HEK293 (cell line): ENCODE measurements at regions not wholly inside any gene's neighbourhood (a gene's known extent, or its start where the extent isn't known, plus 50 kb on each side); places are given as distances from the start of the nearest gene placed in this dataset.

ENCODE experiments used
- CTCF ChIA-PET: fragments of 350-600 bp; formaldehyde crosslinking; extraction: SDS; loops from one replicate; lab custom pipeline; 2021; ENCODE audit warnings: antibody characterized with exemption; lab: Yijun Ruan, JAX
- POLR2A ChIA-PET: fragments of 300-600 bp; formaldehyde crosslinking; extraction: SDS; loops from one replicate; lab custom pipeline; 2020; ENCODE audit warnings: antibody characterized with exemption, inconsistent platforms; lab: Yijun Ruan, JAX
- H3K27ac ChIP-seq: fragments of 200-500 bp; sonication (Bioruptor generic); 2 replicates; pipeline ENCODE4 v1.5.1; 2014; ENCODE audit warnings: low read depth, low read length, control low read depth, inconsistent platforms; ENCODE audit errors: extremely low read depth
- H3K36me3 ChIP-seq, 2 experiments: fragments of 200-500 bp in 1 of 2; sonication (Bioruptor generic) in 1 of 2; 1 replicate in 1 of 2; 2 replicates in 1 of 2; pipeline ENCODE4 v1.5.1; 2014 to 2017; ENCODE audit warnings: inconsistent platforms in 2 of 2, low read length in 2 of 2; ENCODE audit not compliant: control insufficient read depth in 2 of 2, insufficient read depth in 1 of 2
- H3K4me1 ChIP-seq: fragments of 200-500 bp; sonication (Bioruptor generic); 2 replicates; pipeline ENCODE4 v1.5.1; 2014; ENCODE audit warnings: mild to moderate bottlenecking, low read length, inconsistent platforms; ENCODE audit not compliant: control insufficient read depth, insufficient read depth
- H3K4me3 ChIP-seq: 2 replicates; pipeline ENCODE4 v1.5.1; 2011; ENCODE audit warnings: low read depth, mild to moderate bottlenecking, control low read depth, low read length, moderate library complexity
- H3K9me3 ChIP-seq: fragments of 200-500 bp; sonication (Bioruptor generic); 2 replicates; pipeline ENCODE4 v1.5.1; 2014; ENCODE audit warnings: low read depth, low read length, inconsistent platforms; ENCODE audit not compliant: control insufficient read depth, insufficient read depth
- SP2 ChIP-seq: fragments of 450-650 bp; formaldehyde crosslinking; IDR thresholded peaks from 2 replicates; pipeline ENCODE4 v1.5.1; 2016; ENCODE audit warnings: missing biosample characterization, missing genetic modification characterization
- ZBTB7A ChIP-seq: fragments of 450-650 bp; formaldehyde crosslinking; IDR thresholded peaks from 2 replicates; pipeline ENCODE4 v1.5.1; 2016; ENCODE audit warnings: low read depth, missing biosample characterization, missing genetic modification characterization
- ZFP3 ChIP-seq: fragments of 450-650 bp; formaldehyde crosslinking; IDR thresholded peaks from 2 replicates; pipeline ENCODE4 v1.5.1; 2016; ENCODE audit warnings: low read depth, missing biosample characterization, missing genetic modification characterization
- ZNF19 ChIP-seq: fragments of 450-650 bp; formaldehyde crosslinking; IDR thresholded peaks from 2 replicates; pipeline ENCODE4; 2016; ENCODE audit warnings: missing biosample characterization, missing genetic modification characterization, low read depth
- ZNF214 ChIP-seq: fragments of 450-650 bp; formaldehyde crosslinking; IDR thresholded peaks from 2 replicates; pipeline ENCODE4 v1.5.1; 2017; ENCODE audit warnings: missing biosample characterization, mild to moderate bottlenecking, missing genetic modification characterization, borderline replicate concordance
- ZNF404 ChIP-seq: fragments of 450-650 bp; formaldehyde crosslinking; IDR thresholded peaks from 2 replicates; pipeline ENCODE4 v1.5.1; 2017; ENCODE audit warnings: missing biosample characterization, missing genetic modification characterization
- ZNF423 ChIP-seq: fragments of 450-650 bp; formaldehyde crosslinking; IDR thresholded peaks from 2 replicates; pipeline ENCODE4 v1.5.1; 2016; ENCODE audit warnings: missing biosample characterization, missing genetic modification characterization
- ZNF548 ChIP-seq: fragments of 450-650 bp; formaldehyde crosslinking; IDR thresholded peaks from 2 replicates; pipeline ENCODE4 v1.5.1; 2016; ENCODE audit warnings: missing biosample characterization, missing genetic modification characterization
- ZNF585B ChIP-seq: fragments of 450-650 bp; formaldehyde crosslinking; IDR thresholded peaks from 2 replicates; pipeline ENCODE4 v1.5.1; 2016; ENCODE audit warnings: missing biosample characterization, missing genetic modification characterization
- ZNF664 ChIP-seq: fragments of 450-650 bp; formaldehyde crosslinking; IDR thresholded peaks from 2 replicates; pipeline ENCODE4 v1.5.1; 2016; ENCODE audit warnings: missing biosample characterization, missing genetic modification characterization
- ZNF670 ChIP-seq: fragments of 450-650 bp; formaldehyde crosslinking; IDR thresholded peaks from 2 replicates; pipeline ENCODE4 v1.5.1; 2016; ENCODE audit warnings: missing biosample characterization, missing genetic modification characterization, low read depth
- ZNF707 ChIP-seq: fragments of 450-650 bp; formaldehyde crosslinking; IDR thresholded peaks from 2 replicates; pipeline ENCODE4 v1.5.1; 2016; ENCODE audit warnings: missing biosample characterization, missing genetic modification characterization
- ZNF76 ChIP-seq: fragments of 450-650 bp; formaldehyde crosslinking; IDR thresholded peaks from 2 replicates; pipeline ENCODE4; 2016; ENCODE audit warnings: low read depth, missing biosample characterization, missing genetic modification characterization, borderline replicate concordance
- ZNF768 ChIP-seq: fragments of 450-650 bp; formaldehyde crosslinking; IDR thresholded peaks from 2 replicates; pipeline ENCODE4 v1.5.1; 2018; ENCODE audit warnings: missing biosample characterization, mild to moderate bottlenecking, missing genetic modification characterization
- ZNF792 ChIP-seq: fragments of 450-650 bp; formaldehyde crosslinking; IDR thresholded peaks from 2 replicates; pipeline ENCODE4 v1.5.1; 2016; ENCODE audit warnings: missing biosample characterization, missing genetic modification characterization
- ZXDB ChIP-seq: fragments of 450-650 bp; formaldehyde crosslinking; IDR thresholded peaks from 2 replicates; pipeline ENCODE4 v1.5.1; 2016; ENCODE audit warnings: missing biosample characterization, missing genetic modification characterization
- TF ChIP-seq, protein P1 (sequence below): fragments of 450-650 bp; formaldehyde crosslinking; conservative IDR thresholded peaks from 2 replicates; pipeline ENCODE4 v1.5.1; 2016; ENCODE audit warnings: low read depth, missing biosample characterization, missing genetic modification characterization
- TF ChIP-seq, protein P2 (sequence below): fragments of 450-650 bp; formaldehyde crosslinking; IDR thresholded peaks from 2 replicates; pipeline ENCODE4 v1.5.1; 2016; ENCODE audit warnings: missing biosample characterization, missing genetic modification characterization
- TF ChIP-seq, protein P3 (sequence below): fragments of 450-650 bp; formaldehyde crosslinking; IDR thresholded peaks from 2 replicates; pipeline ENCODE4 v1.5.1; 2016; ENCODE audit warnings: missing biosample characterization, missing genetic modification characterization
- TF ChIP-seq, protein P4 (sequence below): fragments of 450-650 bp; formaldehyde crosslinking; IDR thresholded peaks from 2 replicates; pipeline ENCODE4 v1.5.1; 2017; ENCODE audit warnings: missing biosample characterization, missing genetic modification characterization

DNA sequence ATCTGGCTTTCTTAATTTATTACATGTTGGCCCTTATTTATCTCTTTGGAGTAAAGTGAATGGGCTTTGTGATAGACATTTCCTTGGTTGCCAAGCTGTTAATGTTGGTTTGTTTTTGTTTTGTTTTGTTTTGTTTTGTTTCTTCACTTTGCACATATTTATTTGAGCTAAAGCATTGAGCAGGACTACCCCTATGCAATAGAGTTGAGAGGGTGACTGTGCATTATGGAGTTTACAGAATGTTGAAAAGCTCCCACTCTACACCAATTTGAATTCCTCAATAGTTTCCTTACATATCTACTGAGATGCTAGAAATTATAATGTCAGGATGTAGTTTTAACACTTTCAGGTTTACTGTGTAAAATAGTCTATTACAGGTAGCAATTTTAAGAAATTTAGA is 462.8 kb upstream of the CBLB start (continued):
- TF ChIP-seq, protein P1, sequence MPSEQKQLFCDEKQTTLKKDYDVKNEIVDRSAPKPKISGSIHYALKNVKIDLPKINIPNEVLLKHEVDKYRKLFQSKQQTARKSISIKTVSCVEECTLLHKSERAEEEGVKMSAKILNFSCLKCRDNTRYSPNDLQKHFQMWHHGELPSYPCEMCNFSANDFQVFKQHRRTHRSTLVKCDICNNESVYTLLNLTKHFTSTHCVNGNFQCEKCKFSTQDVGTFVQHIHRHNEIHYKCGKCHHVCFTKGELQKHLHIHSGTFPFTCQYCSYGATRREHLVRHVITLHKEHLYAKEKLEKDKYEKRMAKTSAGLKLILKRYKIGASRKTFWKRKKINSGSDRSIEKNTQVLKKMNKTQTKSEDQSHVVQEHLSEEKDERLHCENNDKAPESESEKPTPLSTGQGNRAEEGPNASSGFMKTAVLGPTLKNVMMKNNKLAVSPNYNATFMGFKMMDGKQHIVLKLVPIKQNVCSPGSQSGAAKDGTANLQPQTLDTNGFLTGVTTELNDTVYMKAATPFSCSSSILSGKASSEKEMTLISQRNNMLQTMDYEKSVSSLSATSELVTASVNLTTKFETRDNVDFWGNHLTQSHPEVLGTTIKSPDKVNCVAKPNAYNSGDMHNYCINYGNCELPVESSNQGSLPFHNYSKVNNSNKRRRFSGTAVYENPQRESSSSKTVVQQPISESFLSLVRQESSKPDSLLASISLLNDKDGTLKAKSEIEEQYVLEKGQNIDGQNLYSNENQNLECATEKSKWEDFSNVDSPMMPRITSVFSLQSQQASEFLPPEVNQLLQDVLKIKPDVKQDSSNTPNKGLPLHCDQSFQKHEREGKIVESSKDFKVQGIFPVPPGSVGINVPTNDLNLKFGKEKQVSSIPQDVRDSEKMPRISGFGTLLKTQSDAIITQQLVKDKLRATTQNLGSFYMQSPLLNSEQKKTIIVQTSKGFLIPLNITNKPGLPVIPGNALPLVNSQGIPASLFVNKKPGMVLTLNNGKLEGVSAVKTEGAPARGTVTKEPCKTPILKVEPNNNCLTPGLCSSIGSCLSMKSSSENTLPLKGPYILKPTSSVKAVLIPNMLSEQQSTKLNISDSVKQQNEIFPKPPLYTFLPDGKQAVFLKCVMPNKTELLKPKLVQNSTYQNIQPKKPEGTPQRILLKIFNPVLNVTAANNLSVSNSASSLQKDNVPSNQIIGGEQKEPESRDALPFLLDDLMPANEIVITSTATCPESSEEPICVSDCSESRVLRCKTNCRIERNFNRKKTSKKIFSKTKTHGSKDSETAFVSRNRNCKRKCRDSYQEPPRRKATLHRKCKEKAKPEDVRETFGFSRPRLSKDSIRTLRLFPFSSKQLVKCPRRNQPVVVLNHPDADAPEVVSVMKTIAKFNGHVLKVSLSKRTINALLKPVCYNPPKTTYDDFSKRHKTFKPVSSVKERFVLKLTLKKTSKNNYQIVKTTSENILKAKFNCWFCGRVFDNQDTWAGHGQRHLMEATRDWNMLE (tag by site-specific recombination): no peak
- TF ChIP-seq ZNF792 (tag by site-specific recombination) (no peak), ZNF707 (no peak), SP2 (no peak), ZFP3 (tag by site-specific recombination) (no peak), ZXDB (tag by site-specific recombination) (no peak), ZNF214 (no peak), ZNF19 (tag by site-specific recombination) (no peak)
- TF ChIP-seq, protein P2, sequence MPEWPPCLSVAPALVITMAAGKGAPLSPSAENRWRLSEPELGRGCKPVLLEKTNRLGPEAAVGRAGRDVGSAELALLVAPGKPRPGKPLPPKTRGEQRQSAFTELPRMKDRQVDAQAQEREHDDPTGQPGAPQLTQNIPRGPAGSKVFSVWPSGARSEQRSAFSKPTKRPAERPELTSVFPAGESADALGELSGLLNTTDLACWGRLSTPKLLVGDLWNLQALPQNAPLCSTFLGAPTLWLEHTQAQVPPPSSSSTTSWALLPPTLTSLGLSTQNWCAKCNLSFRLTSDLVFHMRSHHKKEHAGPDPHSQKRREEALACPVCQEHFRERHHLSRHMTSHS: no peak
- TF ChIP-seq, all 188 proteins: peak for 0

DNA sequence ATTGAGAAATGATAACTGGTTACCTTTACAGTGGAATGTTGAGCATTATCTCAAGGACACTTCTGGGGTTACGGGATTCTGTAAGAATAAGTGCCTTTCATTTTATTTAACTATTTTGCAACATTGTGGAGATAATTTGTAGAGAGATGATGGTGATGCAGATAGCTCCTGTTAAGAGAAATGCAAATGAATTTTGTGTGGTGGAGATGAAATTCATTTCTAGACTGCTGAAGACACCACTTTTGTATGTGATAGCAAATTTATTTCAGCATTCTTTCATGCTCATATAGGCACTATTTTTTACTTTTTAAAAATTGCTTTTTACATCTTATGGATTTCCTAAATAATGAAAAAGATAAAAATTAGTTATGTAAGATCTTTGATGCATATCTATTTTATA is 463.3 kb upstream of the CBLB start:
- Histone ChIP-seq H3K9me3 (no peaks in the 10 kb centered on the region), H3K4me3 (no peak overlapping the region), H3K36me3 (no peaks in the 10 kb centered on the region), H3K4me1 (no peaks in the 10 kb centered on the region), H3K27ac (no peak overlapping the region)
- POLR2A ChIA-PET: no interaction called here
- CTCF ChIA-PET: no interaction called here
- no peak for TF ChIP-seq ZNF404 (tag by site-specific recombination)
- no peak for TF ChIP-seq ZNF670 (tag by site-specific recombination)
- no peak for TF ChIP-seq ZNF76 (tag by site-specific recombination)
- TF ChIP-seq ZBTB7A (tag by site-specific recombination): no peak
- no peak for TF ChIP-seq ZNF585B (tag by site-specific recombination)
- TF ChIP-seq ZNF548 (tag by site-specific recombination): no peak
- TF ChIP-seq ZNF768 (tag by site-specific recombination): no peak
- TF ChIP-seq, protein P3, sequence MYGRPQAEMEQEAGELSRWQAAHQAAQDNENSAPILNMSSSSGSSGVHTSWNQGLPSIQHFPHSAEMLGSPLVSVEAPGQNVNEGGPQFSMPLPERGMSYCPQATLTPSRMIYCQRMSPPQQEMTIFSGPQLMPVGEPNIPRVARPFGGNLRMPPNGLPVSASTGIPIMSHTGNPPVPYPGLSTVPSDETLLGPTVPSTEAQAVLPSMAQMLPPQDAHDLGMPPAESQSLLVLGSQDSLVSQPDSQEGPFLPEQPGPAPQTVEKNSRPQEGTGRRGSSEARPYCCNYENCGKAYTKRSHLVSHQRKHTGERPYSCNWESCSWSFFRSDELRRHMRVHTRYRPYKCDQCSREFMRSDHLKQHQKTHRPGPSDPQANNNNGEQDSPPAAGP (tag by site-specific recombination): no peak
- no peak for TF ChIP-seq ZNF664
- TF ChIP-seq ZNF423 (tag by site-specific recombination): no peak
- TF ChIP-seq, protein P4, sequence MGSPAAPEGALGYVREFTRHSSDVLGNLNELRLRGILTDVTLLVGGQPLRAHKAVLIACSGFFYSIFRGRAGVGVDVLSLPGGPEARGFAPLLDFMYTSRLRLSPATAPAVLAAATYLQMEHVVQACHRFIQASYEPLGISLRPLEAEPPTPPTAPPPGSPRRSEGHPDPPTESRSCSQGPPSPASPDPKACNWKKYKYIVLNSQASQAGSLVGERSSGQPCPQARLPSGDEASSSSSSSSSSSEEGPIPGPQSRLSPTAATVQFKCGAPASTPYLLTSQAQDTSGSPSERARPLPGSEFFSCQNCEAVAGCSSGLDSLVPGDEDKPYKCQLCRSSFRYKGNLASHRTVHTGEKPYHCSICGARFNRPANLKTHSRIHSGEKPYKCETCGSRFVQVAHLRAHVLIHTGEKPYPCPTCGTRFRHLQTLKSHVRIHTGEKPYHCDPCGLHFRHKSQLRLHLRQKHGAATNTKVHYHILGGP (tag by site-specific recombination): no peak
